ENCODE measurements at regions not wholly inside any gene's neighbourhood (a gene's known extent, or its start where the extent isn't known, plus 50 kb on each side); places are given as distances from the start of the nearest gene placed in this dataset.
"Not testable (repeated sequence)": the region's sequence is repeated elsewhere in the genome, so short reads cannot be mapped to it uniquely, and the experiment has no call there.

- no peaks in the 10 kb centered on the region for H3K27me3 Mint-ChIP-seq (ENCODE audit: low read depth)
- H3K9me3 Mint-ChIP-seq = no peaks in the 10 kb centered on the region
- H3K4me1 Mint-ChIP-seq (ENCODE audit: low read depth) = peaks cover 7% of the 10 kb centered on the region
- H3K36me3 Mint-ChIP-seq (ENCODE audit: low read depth) = no peaks in the 10 kb centered on the region
- H3K4me3 Mint-ChIP-seq = no peak overlapping the region
- no peak overlapping the region for H3K27ac Mint-ChIP-seq
Observed at GRCh38 chrX:19198473-19198872, 76.2 kb upstream of the ADGRG2 start.

GRCh38 chrX:19202171-19202570, 79.9 kb upstream of the ADGRG2 start:
- no peaks in the 10 kb centered on the region for H3K4me1 Mint-ChIP-seq (ENCODE audit: low read depth)
- H3K27ac Mint-ChIP-seq = no peak overlapping the region
- no peak overlapping the region for H3K4me3 Mint-ChIP-seq
- H3K9me3 Mint-ChIP-seq = no peaks in the 10 kb centered on the region
- no peaks in the 10 kb centered on the region for H3K36me3 Mint-ChIP-seq (ENCODE audit: low read depth)
- no peaks in the 10 kb centered on the region for H3K27me3 Mint-ChIP-seq (ENCODE audit: low read depth)

GRCh38 chrX:19204636-19205035, 82.4 kb upstream of the ADGRG2 start:
- no peaks in the 10 kb centered on the region for H3K36me3 Mint-ChIP-seq (ENCODE audit: low read depth)
- no peaks in the 10 kb centered on the region for H3K4me1 Mint-ChIP-seq (ENCODE audit: low read depth)
- H3K27ac Mint-ChIP-seq = no peak overlapping the region
- H3K4me3 Mint-ChIP-seq = no peak overlapping the region
- H3K9me3 Mint-ChIP-seq = no peaks in the 10 kb centered on the region
- no peaks in the 10 kb centered on the region for H3K27me3 Mint-ChIP-seq (ENCODE audit: low read depth)

- Mint-ChIP-seq H3K36me3 (ENCODE audit: low read depth) (no peaks in the 10 kb centered on the region), H3K4me3 (no peak overlapping the region), H3K4me1 (ENCODE audit: low read depth) (no peaks in the 10 kb centered on the region), H3K27me3 (ENCODE audit: low read depth) (peaks cover under 1% of the 10 kb centered on the region), H3K27ac (no peak overlapping the region), H3K9me3 (no peaks in the 10 kb centered on the region)
Observed at GRCh38 chrX:19212037-19212436, 89.8 kb upstream of the ADGRG2 start.

GRCh38 chrX:19213610-19214152, 91.4 kb upstream of the ADGRG2 start:
- H3K36me3 Mint-ChIP-seq (ENCODE audit: low read depth) = no peaks in the 10 kb centered on the region
- H3K9me3 Mint-ChIP-seq = no peaks in the 10 kb centered on the region
- H3K4me3 Mint-ChIP-seq = no peak overlapping the region
- H3K27ac Mint-ChIP-seq = no peak overlapping the region
- peaks cover 4% of the 10 kb centered on the region for H3K27me3 Mint-ChIP-seq (ENCODE audit: low read depth)
- no peaks in the 10 kb centered on the region for H3K4me1 Mint-ChIP-seq (ENCODE audit: low read depth)

- no peaks in the 10 kb centered on the region for H3K36me3 Mint-ChIP-seq (ENCODE audit: low read depth)
- no peak overlapping the region for H3K4me3 Mint-ChIP-seq
- no peaks in the 10 kb centered on the region for H3K9me3 Mint-ChIP-seq
- no peak overlapping the region for H3K27ac Mint-ChIP-seq
- H3K4me1 Mint-ChIP-seq (ENCODE audit: low read depth) = no peaks in the 10 kb centered on the region
- peaks cover 4% of the 10 kb centered on the region for H3K27me3 Mint-ChIP-seq (ENCODE audit: low read depth)
Observed at GRCh38 chrX:19214311-19214710, 92.0 kb upstream of the ADGRG2 start.

- Mint-ChIP-seq H3K4me1 (ENCODE audit: low read depth) (no peaks in the 10 kb centered on the region), H3K9me3 (no peaks in the 10 kb centered on the region), H3K36me3 (ENCODE audit: low read depth) (no peaks in the 10 kb centered on the region)
Observed at GRCh38 chrX:19225909-19226308, 103.6 kb upstream of the ADGRG2 start.

GRCh38 chrX:19229896-19230295, 107.6 kb upstream of the ADGRG2 start:
- H3K4me3 Mint-ChIP-seq = not testable (repeated sequence)

More at GRCh38 chrX:19225909-19226308, 103.6 kb upstream of the ADGRG2 start:
- no peaks in the 10 kb centered on the region for H3K27me3 Mint-ChIP-seq (ENCODE audit: low read depth)
- no peak overlapping the region for H3K27ac Mint-ChIP-seq
- no peak overlapping the region for H3K4me3 Mint-ChIP-seq

GRCh38 chrX:19237901-19238300, 105.8 kb upstream of the PDHA1 start:
- H3K27ac Mint-ChIP-seq = no peak overlapping the region
- no peaks in the 10 kb centered on the region for H3K27me3 Mint-ChIP-seq (ENCODE audit: low read depth)
- no peaks in the 10 kb centered on the region for H3K9me3 Mint-ChIP-seq
- H3K4me3 Mint-ChIP-seq = no peak overlapping the region
- H3K4me1 Mint-ChIP-seq (ENCODE audit: low read depth) = no peaks in the 10 kb centered on the region
- no peaks in the 10 kb centered on the region for H3K36me3 Mint-ChIP-seq (ENCODE audit: low read depth)

More at GRCh38 chrX:19229896-19230295, 107.6 kb upstream of the ADGRG2 start:
- not testable (repeated sequence) for H3K9me3 Mint-ChIP-seq; H3K27me3 Mint-ChIP-seq (ENCODE audit: low read depth); H3K36me3 Mint-ChIP-seq (ENCODE audit: low read depth); H3K4me1 Mint-ChIP-seq (ENCODE audit: low read depth); H3K27ac Mint-ChIP-seq

- no peak overlapping the region for H3K4me3 Mint-ChIP-seq
- H3K36me3 Mint-ChIP-seq (ENCODE audit: low read depth) = no peaks in the 10 kb centered on the region
- H3K4me1 Mint-ChIP-seq (ENCODE audit: low read depth) = no peaks in the 10 kb centered on the region
- H3K27me3 Mint-ChIP-seq (ENCODE audit: low read depth) = no peaks in the 10 kb centered on the region
- H3K27ac Mint-ChIP-seq = no peak overlapping the region
- no peaks in the 10 kb centered on the region for H3K9me3 Mint-ChIP-seq
Observed at GRCh38 chrX:19243431-19243830, 100.3 kb upstream of the PDHA1 start.

GRCh38 chrX:19244921-19245320, 98.8 kb upstream of the PDHA1 start:
- H3K4me3 Mint-ChIP-seq; H3K4me1 Mint-ChIP-seq (ENCODE audit: low read depth); H3K9me3 Mint-ChIP-seq; H3K27me3 Mint-ChIP-seq (ENCODE audit: low read depth); H3K27ac Mint-ChIP-seq; H3K36me3 Mint-ChIP-seq (ENCODE audit: low read depth): not testable (repeated sequence)

- H3K9me3 Mint-ChIP-seq = peaks cover 5% of the 10 kb centered on the region
- H3K4me1 Mint-ChIP-seq (ENCODE audit: low read depth) = no peaks in the 10 kb centered on the region
- H3K27ac Mint-ChIP-seq = no peak overlapping the region
- H3K4me3 Mint-ChIP-seq = no peak overlapping the region
- H3K36me3 Mint-ChIP-seq (ENCODE audit: low read depth) = no peaks in the 10 kb centered on the region
- H3K27me3 Mint-ChIP-seq (ENCODE audit: low read depth) = no peaks in the 10 kb centered on the region
Observed at GRCh38 chrX:19245711-19246269, 97.9 kb upstream of the PDHA1 start.

- Mint-ChIP-seq H3K9me3 (no peaks in the 10 kb centered on the region), H3K27me3 (ENCODE audit: low read depth) (no peaks in the 10 kb centered on the region), H3K36me3 (ENCODE audit: low read depth) (no peaks in the 10 kb centered on the region), H3K4me3 (no peak overlapping the region), H3K4me1 (ENCODE audit: low read depth) (no peaks in the 10 kb centered on the region), H3K27ac (no peak overlapping the region)
Observed at GRCh38 chrX:19256986-19257385, 86.7 kb upstream of the PDHA1 start.

- not testable (repeated sequence) for H3K4me3 Mint-ChIP-seq; H3K36me3 Mint-ChIP-seq (ENCODE audit: low read depth); H3K27ac Mint-ChIP-seq; H3K4me1 Mint-ChIP-seq (ENCODE audit: low read depth); H3K9me3 Mint-ChIP-seq; H3K27me3 Mint-ChIP-seq (ENCODE audit: low read depth)
Observed at GRCh38 chrX:19261026-19261425, 82.7 kb upstream of the PDHA1 start.

GRCh38 chrX:19270727-19271126, 73.0 kb upstream of the PDHA1 start:
- Mint-ChIP-seq H3K27me3 (ENCODE audit: low read depth) (no peaks in the 10 kb centered on the region), H3K4me3 (no peak overlapping the region), H3K4me1 (ENCODE audit: low read depth) (no peaks in the 10 kb centered on the region), H3K9me3 (no peaks in the 10 kb centered on the region), H3K27ac (no peak overlapping the region), H3K36me3 (ENCODE audit: low read depth) (no peaks in the 10 kb centered on the region)

- no peak overlapping the region for H3K27ac Mint-ChIP-seq
- H3K9me3 Mint-ChIP-seq = no peaks in the 10 kb centered on the region
- no peaks in the 10 kb centered on the region for H3K36me3 Mint-ChIP-seq (ENCODE audit: low read depth)
- H3K4me3 Mint-ChIP-seq = no peak overlapping the region
- no peaks in the 10 kb centered on the region for H3K27me3 Mint-ChIP-seq (ENCODE audit: low read depth)
- H3K4me1 Mint-ChIP-seq (ENCODE audit: low read depth) = no peaks in the 10 kb centered on the region
Observed at GRCh38 chrX:19272452-19272851, 71.3 kb upstream of the PDHA1 start.
